ENCODE measurements at regions not wholly inside any gene's neighbourhood (a gene's known extent, or its start where the extent isn't known, plus 50 kb on each side); places are given as distances from the start of the nearest gene placed in this dataset.

DNA sequence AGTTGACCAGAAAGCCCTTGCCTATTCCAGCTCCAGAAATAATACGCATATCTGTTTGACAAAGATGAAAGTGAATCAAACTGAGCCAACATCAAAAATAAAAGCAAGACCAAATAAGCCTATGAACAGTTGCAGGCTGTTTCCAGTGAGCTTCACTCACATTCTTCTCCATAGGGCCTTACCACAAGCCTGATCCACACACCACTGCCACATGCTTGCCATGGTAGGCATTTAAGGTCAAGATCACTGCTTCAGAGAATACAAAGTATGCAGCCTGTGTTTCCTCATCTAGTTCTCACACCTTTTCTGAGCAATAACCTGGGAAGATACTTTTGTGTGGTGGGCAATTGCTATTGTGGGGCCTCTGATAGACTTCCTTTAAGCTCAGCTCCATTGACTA lies 1060.2 kb downstream of the CDH11 start:
- intact Hi-C loops (cut with DNase I, micrococcal nuclease), result no loop called here
- peaks cover 7% of the 10 kb centered on the region for H3K9me3 Mint-ChIP-seq
- no peak for ATAC-seq (ENCODE audit: poor library complexity)
- ChIA-PET CTCF (no interaction called here), POLR2A (no interaction called here)
- no peak for DNase-seq
- no peaks in the 10 kb centered on the region for H3K27me3 Mint-ChIP-seq
- no peaks in the 10 kb centered on the region for H3K4me1 Mint-ChIP-seq (ENCODE audit: low read depth)
- TF ChIP-seq, protein P1, sequence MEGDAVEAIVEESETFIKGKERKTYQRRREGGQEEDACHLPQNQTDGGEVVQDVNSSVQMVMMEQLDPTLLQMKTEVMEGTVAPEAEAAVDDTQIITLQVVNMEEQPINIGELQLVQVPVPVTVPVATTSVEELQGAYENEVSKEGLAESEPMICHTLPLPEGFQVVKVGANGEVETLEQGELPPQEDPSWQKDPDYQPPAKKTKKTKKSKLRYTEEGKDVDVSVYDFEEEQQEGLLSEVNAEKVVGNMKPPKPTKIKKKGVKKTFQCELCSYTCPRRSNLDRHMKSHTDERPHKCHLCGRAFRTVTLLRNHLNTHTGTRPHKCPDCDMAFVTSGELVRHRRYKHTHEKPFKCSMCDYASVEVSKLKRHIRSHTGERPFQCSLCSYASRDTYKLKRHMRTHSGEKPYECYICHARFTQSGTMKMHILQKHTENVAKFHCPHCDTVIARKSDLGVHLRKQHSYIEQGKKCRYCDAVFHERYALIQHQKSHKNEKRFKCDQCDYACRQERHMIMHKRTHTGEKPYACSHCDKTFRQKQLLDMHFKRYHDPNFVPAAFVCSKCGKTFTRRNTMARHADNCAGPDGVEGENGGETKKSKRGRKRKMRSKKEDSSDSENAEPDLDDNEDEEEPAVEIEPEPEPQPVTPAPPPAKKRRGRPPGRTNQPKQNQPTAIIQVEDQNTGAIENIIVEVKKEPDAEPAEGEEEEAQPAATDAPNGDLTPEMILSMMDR (IDR thresholded peaks at IDR 0.05), result no peak
- no peaks in the 10 kb centered on the region for H3K36me3 ChIP-seq (ENCODE audit: insufficient read depth, low read length)
- no peak overlapping the region for H3K4me3 ChIP-seq (ENCODE audit: low read length)
- no peak overlapping the region for H3K27ac Mint-ChIP-seq
- H3K27me3 ChIP-seq (ENCODE audit: control insufficient read depth in 1 of 2, insufficient read depth in 2 of 2, low read length in 2 of 2), result no peaks in the 10 kb centered on the region
- H3K36me3 Mint-ChIP-seq (ENCODE audit: low read depth), result no peaks in the 10 kb centered on the region
- no peak overlapping the region for H3K4me3 Mint-ChIP-seq
- no peaks in the 10 kb centered on the region for H3K4me1 ChIP-seq (ENCODE audit: insufficient read depth, low read length)
- H3K9me3 ChIP-seq (ENCODE audit: control insufficient read depth in 1 of 2, insufficient read depth in 1 of 2, low read length in 2 of 2), result peaks cover 10 to 11% of the 10 kb centered on the region in 2 experiments
- no peak overlapping the region for H3K27ac ChIP-seq (ENCODE audit: low read depth in 1 of 2, low read length in 2 of 2)

DNA sequence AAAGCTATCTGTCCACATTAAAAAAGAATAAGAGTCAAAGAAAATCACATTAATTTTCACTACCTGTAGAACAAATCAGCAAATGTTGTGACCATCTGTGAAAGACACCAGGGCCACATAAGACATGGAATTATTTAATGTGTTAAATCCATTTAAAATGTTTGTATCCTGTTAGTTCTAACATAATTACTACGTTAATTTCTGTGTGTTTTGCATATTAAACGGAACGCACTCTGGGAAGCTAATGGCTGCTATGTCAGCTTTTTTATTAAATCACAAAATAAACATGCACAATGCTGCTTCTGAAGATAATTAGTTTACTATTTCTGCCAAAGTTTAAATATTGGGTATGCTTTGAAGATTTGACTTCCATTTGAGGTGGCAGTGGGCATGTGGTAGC lies 1061.2 kb downstream of the CDH11 start:
- Histone ChIP-seq H3K27me3 (ENCODE audit: control insufficient read depth in 1 of 2, insufficient read depth in 2 of 2, low read length in 2 of 2) (no peaks in the 10 kb centered on the region), H3K36me3 (ENCODE audit: insufficient read depth, low read length) (no peaks in the 10 kb centered on the region), H3K27ac (ENCODE audit: low read depth in 1 of 2, low read length in 2 of 2) (no peak overlapping the region), H3K4me1 (ENCODE audit: insufficient read depth, low read length) (no peaks in the 10 kb centered on the region), H3K9me3 (ENCODE audit: control insufficient read depth in 1 of 2, insufficient read depth in 1 of 2, low read length in 2 of 2) (peaks cover 11 to 14% of the 10 kb centered on the region in 2 experiments), H3K4me3 (ENCODE audit: low read length) (no peak overlapping the region)
- H3K27me3 Mint-ChIP-seq, result no peaks in the 10 kb centered on the region
- TF ChIP-seq, protein P1 (IDR thresholded peaks at IDR 0.05), result no peak
- no peak overlapping the region for H3K27ac Mint-ChIP-seq
- no peak for DNase-seq
- peaks cover 7% of the 10 kb centered on the region for H3K9me3 Mint-ChIP-seq
- CTCF ChIA-PET, result no interaction called here
- intact Hi-C loops (cut with DNase I, micrococcal nuclease), result no loop called here
- H3K36me3 Mint-ChIP-seq (ENCODE audit: low read depth), result no peaks in the 10 kb centered on the region
- no peaks in the 10 kb centered on the region for H3K4me1 Mint-ChIP-seq (ENCODE audit: low read depth)
- ATAC-seq (ENCODE audit: poor library complexity), result no peak
- no peak overlapping the region for H3K4me3 Mint-ChIP-seq
- POLR2A ChIA-PET, result no interaction called here

DNA sequence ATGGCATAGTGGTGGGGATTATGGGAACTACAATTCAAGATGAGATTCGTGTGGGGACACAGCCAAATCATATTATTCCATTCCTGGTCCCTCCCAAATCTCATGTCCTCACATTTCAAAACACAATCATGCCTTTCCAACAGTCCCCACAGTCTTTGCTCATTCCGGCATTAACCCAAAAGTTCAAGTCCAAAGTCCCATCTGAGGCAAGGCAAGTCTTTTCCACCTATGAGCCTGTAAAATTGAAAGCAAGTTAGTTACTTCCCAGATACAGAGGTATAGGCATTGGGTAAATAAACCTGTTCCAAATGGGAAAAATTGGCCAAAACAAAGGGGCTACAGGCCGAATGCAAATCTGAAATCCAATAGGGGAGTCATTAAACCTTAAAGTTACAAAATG lies 1063.2 kb downstream of the CDH11 start:
- H3K27me3 Mint-ChIP-seq, result no peaks in the 10 kb centered on the region
- Histone ChIP-seq H3K36me3 (ENCODE audit: insufficient read depth, low read length) (no peaks in the 10 kb centered on the region), H3K4me3 (ENCODE audit: low read length) (no peak overlapping the region), H3K9me3 (ENCODE audit: control insufficient read depth in 1 of 2, insufficient read depth in 1 of 2, low read length in 2 of 2) (peaks cover 11 to 14% of the 10 kb centered on the region in 2 experiments), H3K4me1 (ENCODE audit: insufficient read depth, low read length) (no peaks in the 10 kb centered on the region), H3K27ac (ENCODE audit: low read depth in 1 of 2, low read length in 2 of 2) (no peak overlapping the region), H3K27me3 (ENCODE audit: control insufficient read depth in 1 of 2, insufficient read depth in 2 of 2, low read length in 2 of 2) (no peaks in the 10 kb centered on the region)
- no peak for DNase-seq
- ATAC-seq (ENCODE audit: poor library complexity), result no peak
- intact Hi-C loops (cut with DNase I, micrococcal nuclease), result no loop called here
- peaks cover 3% of the 10 kb centered on the region for H3K9me3 Mint-ChIP-seq
- H3K4me1 Mint-ChIP-seq (ENCODE audit: low read depth), result no peaks in the 10 kb centered on the region
- H3K27ac Mint-ChIP-seq, result no peak overlapping the region
- H3K4me3 Mint-ChIP-seq, result no peak overlapping the region
- CTCF ChIA-PET, result no interaction called here
- no peaks in the 10 kb centered on the region for H3K36me3 Mint-ChIP-seq (ENCODE audit: low read depth)
- POLR2A ChIA-PET, result no interaction called here
- TF ChIP-seq, protein P1 (IDR thresholded peaks at IDR 0.05), result no peak

Measured in CD4-positive, alpha-beta T cell (primary cell).